ENCODE measurements at regions not wholly inside any gene's neighbourhood (a gene's known extent, or its start where the extent isn't known, plus 50 kb on each side); places are given as distances from the start of the nearest gene placed in this dataset.

DNA sequence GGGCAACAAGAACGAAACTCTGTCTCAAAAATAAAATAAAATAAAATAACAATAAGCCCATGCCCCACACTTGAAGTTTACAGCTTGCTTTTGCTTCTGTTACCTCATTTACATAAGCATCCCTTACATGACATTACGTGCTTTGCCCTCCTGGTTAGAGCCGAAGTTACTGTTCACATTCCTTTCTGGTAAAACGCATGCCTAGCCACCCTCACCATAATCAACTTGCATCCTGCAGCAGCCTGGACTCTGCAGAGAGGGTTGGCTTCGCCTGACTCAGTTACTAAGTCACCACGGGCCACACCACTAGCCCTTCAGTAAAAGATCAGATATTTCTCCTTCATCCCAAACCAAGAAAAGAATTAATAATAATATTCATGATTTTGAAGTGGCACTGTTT is 736.0 kb upstream of the AUTS2 start:
- no peaks in the 10 kb centered on the region for H3K4me1 ChIP-seq (ENCODE audit: control insufficient read depth in 2 of 3, insufficient read depth in 2 of 3, low read depth in 1 of 3, low read length in 3 of 3)

DNA sequence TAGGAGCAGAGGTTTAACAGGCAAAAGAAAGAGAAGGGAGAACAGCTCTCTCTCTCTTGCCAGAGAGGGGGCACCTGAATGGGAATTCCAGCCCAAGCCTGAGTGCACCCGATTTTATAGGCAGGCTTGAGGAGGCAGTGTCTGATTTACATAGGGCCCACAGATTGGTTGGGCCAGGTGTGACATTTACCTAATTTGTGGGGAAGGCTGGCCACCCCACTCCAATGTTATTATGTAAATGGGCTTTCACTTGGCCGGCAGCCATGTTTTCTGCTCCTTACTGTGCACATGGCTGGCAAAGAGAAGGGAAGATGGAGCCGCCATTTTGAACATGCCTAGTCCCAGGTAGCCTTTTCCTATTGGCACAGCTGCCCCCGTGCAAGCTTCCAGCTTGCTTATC is 735.5 kb upstream of the AUTS2 start:
- Histone ChIP-seq H3K27me3 (ENCODE audit: control insufficient read depth, insufficient read depth, low read length) (no peaks in the 10 kb centered on the region), H3K4me3 (ENCODE audit: low read length in 3 of 3) (no peak overlapping the region), H3K27ac (ENCODE audit: low read depth in 2 of 2, low read length in 2 of 2) (no peak overlapping the region), H3K36me3 (ENCODE audit: control insufficient read depth in 2 of 3, insufficient read depth in 3 of 3, low read length in 3 of 3) (no peaks in the 10 kb centered on the region), H3K9ac (ENCODE audit: low read length in 3 of 3) (no peak overlapping the region), H3K4me1 (ENCODE audit: control insufficient read depth in 2 of 3, insufficient read depth in 2 of 3, low read depth in 1 of 3, low read length in 3 of 3) (no peaks in the 10 kb centered on the region), H3K9me3 (ENCODE audit: control insufficient read depth in 2 of 3, insufficient read depth in 1 of 3, low read length in 3 of 3) (no peaks in the 10 kb centered on the region)
- intact Hi-C loops (cut with DNase I), result no loop called here
- TF ChIP-seq, protein P1, sequence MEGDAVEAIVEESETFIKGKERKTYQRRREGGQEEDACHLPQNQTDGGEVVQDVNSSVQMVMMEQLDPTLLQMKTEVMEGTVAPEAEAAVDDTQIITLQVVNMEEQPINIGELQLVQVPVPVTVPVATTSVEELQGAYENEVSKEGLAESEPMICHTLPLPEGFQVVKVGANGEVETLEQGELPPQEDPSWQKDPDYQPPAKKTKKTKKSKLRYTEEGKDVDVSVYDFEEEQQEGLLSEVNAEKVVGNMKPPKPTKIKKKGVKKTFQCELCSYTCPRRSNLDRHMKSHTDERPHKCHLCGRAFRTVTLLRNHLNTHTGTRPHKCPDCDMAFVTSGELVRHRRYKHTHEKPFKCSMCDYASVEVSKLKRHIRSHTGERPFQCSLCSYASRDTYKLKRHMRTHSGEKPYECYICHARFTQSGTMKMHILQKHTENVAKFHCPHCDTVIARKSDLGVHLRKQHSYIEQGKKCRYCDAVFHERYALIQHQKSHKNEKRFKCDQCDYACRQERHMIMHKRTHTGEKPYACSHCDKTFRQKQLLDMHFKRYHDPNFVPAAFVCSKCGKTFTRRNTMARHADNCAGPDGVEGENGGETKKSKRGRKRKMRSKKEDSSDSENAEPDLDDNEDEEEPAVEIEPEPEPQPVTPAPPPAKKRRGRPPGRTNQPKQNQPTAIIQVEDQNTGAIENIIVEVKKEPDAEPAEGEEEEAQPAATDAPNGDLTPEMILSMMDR (IDR thresholded peaks at IDR 0.05; ENCODE audit: borderline replicate concordance, extremely low read depth, insufficient read depth), result no peak
- FAIRE-seq (no peak), DNase-seq (no peak)

More for the DNA sequence above, 736.0 kb upstream of the AUTS2 start:
- no peaks in the 10 kb centered on the region for H3K27me3 ChIP-seq (ENCODE audit: control insufficient read depth, insufficient read depth, low read length)
- H3K4me3 ChIP-seq (ENCODE audit: low read length in 3 of 3), result no peak overlapping the region
- no peak for FAIRE-seq
- TF ChIP-seq, protein P1 (IDR thresholded peaks at IDR 0.05; ENCODE audit: borderline replicate concordance, extremely low read depth, insufficient read depth), result no peak
- no peak for DNase-seq
- H3K27ac ChIP-seq (ENCODE audit: low read depth in 2 of 2, low read length in 2 of 2), result no peak overlapping the region
- H3K9ac ChIP-seq (ENCODE audit: low read length in 3 of 3), result no peak overlapping the region
- no peaks in the 10 kb centered on the region for H3K9me3 ChIP-seq (ENCODE audit: control insufficient read depth in 2 of 3, insufficient read depth in 1 of 3, low read length in 3 of 3)
- no peaks in the 10 kb centered on the region for H3K36me3 ChIP-seq (ENCODE audit: control insufficient read depth in 2 of 3, insufficient read depth in 3 of 3, low read length in 3 of 3)
- intact Hi-C loops (cut with DNase I), result no loop called here

DNA sequence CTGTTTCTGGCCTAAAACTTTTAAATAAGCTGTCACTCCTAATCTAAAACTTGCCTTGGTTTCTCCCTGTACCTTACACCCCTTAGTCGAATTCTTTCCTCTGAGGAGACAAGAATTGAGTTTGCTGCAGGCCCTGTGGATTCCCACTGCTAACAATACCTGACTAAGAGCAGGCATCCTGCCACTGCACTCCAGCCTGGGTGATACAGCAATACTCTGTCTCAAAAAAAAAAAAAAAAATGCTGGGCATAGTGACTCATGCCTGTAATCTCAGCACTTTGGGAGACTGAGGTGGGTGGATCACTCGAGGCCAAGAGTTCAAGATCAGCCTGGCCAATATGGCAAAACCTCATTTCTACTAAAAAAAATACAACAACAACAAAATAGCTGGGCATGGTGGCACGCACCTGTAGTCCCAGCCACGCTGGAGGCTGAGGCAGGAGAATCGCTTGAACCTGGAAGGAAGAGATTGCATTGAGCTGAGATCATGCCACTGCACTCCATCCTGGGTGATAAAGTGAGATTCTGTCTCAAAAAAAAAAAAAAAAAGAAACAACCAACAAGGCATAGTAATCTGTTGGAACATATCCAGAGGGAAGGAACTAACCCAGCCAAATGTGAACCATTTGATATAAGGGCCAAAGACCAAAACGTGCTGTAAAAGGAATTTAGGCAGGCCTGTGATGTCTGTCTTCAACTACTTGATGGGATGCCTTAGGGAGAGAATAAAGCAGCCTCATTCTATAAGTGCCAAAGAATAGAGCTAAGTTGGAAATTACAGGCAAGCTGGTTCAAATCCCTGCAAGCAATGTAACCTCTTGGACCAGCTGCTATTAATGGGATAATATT is 732.7 kb upstream of the AUTS2 start:
- H3K36me3 ChIP-seq (ENCODE audit: control insufficient read depth in 2 of 3, insufficient read depth in 3 of 3, low read length in 3 of 3), result no peaks in the 10 kb centered on the region
- no peaks in the 10 kb centered on the region for H3K4me1 ChIP-seq (ENCODE audit: control insufficient read depth in 2 of 3, insufficient read depth in 2 of 3, low read depth in 1 of 3, low read length in 3 of 3)
- H3K27ac ChIP-seq (ENCODE audit: low read depth in 2 of 2, low read length in 2 of 2), result no peak overlapping the region
- intact Hi-C loops (cut with DNase I), result no loop called here
- no peaks in the 10 kb centered on the region for H3K27me3 ChIP-seq (ENCODE audit: control insufficient read depth, insufficient read depth, low read length)
- no peak for FAIRE-seq
- DNase-seq, result no peak
- TF ChIP-seq, protein P1 (IDR thresholded peaks at IDR 0.05; ENCODE audit: borderline replicate concordance, extremely low read depth, insufficient read depth), result no peak
- H3K4me3 ChIP-seq (ENCODE audit: low read length in 3 of 3), result no peak overlapping the region
- H3K9ac ChIP-seq (ENCODE audit: low read length in 3 of 3), result no peak overlapping the region
- no peaks in the 10 kb centered on the region for H3K9me3 ChIP-seq (ENCODE audit: control insufficient read depth in 2 of 3, insufficient read depth in 1 of 3, low read length in 3 of 3)

All from kidney (tissue), 13 donors.